Right atrium auricular region (tissue), 2 donors: ENCODE measurements at regions not wholly inside any gene's neighbourhood (a gene's known extent, or its start where the extent isn't known, plus 50 kb on each side); places are given as distances from the start of the nearest gene placed in this dataset.
"Not testable (repeated sequence)": the region's sequence is repeated elsewhere in the genome, so short reads cannot be mapped to it uniquely, and the experiment has no call there.

ENCODE experiments used
- DNase-seq: peaks from one replicate; pipeline ENCODE4 v3.0.0-alpha.2; 2019; ENCODE audit warnings: low spot score
- H3K27ac ChIP-seq, 2 donors: fragments of 200-600 bp; sonication (generic); 1 replicate in 1 of 2; 2 replicates in 1 of 2; pipeline ENCODE4 v1.5.1; 2016 to 2019
- H3K27me3 ChIP-seq, 2 donors: fragments of 200-600 bp; sonication (generic); one replicate each; pipeline versions ENCODE4 v1.5.1 to v1.6.0; 2017 to 2019
- H3K36me3 ChIP-seq: fragments of 200-600 bp; sonication (generic); one replicate; pipeline ENCODE4 v1.5.1; 2016
- H3K4me1 ChIP-seq, 2 donors: fragments of 200-600 bp; sonication (generic); one replicate each; pipeline versions ENCODE4 v1.5.1 to v1.6.0; 2017 to 2019
- H3K4me3 ChIP-seq, 2 donors: fragments of 200-600 bp; sonication (generic); 1 replicate in 1 of 2; 2 replicates in 1 of 2; pipeline ENCODE4 v1.5.1; 2017 to 2019; ENCODE audit warnings: mild to moderate bottlenecking in 1 of 2, moderate library complexity in 1 of 2
- H3K9me3 ChIP-seq, 2 donors: fragments of 200-600 bp; sonication (generic); one replicate each; pipeline ENCODE4 v1.5.1; 2019
- CTCF ChIP-seq, 2 donors: fragments of 200-600 bp; sonication (generic); IDR thresholded peaks; one replicate each; pipeline ENCODE4 v1.5.1; 2019; ENCODE audit warnings: antibody characterized with exemption in 2 of 2

DNA sequence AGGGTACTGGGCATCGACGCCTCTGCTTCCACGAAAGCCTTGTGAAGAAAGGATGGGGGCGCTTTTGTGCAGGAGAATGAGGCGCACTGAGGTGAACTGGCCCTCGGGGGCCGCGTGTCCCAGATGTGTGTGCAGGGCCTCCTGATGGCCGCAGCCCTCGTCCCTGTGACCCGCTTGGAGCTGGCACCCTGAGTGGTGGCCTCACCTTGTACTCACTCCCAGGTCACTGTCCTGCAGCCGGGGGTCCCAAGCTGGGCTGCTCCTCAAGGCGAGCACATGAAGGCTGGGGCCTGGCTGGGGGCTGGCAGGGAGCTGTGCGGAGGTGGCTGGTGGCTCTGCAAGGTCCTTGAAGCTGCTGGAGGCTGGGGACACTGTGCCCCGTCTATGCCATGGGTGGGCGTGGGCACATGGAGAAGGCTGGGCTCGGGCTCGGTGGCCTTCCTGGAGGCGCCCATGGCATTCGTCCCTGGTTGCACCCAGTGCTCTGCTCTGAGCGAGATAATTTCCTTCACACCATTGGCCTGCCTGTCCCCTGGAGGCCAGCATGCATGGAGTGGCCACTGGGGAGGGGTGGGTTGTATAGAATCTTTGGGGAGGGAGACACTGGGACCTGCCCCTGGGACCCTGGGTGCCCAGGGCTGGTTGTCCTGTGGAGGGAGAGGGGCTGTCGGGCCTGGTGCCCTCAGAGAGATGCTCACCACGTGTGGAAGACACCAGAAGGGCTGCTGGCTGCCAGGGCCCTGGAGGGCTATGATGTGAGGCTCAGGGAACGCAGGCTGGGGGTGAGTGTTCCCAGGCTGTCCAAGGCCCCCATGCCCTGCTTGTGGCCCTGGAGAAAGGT is 79.3 kb downstream of the TMEM121 start:
- Histone ChIP-seq H3K9me3 (no peaks in the 10 kb centered on the region), H3K27me3 (no peaks in the 10 kb centered on the region), H3K4me3 (no peak overlapping the region), H3K4me1 (no peaks in the 10 kb centered on the region), H3K27ac (no peak overlapping the region), H3K36me3 (no peaks in the 10 kb centered on the region)
- TF ChIP-seq CTCF (IDR thresholded peaks at IDR 0.05): no peak
- DNase-seq: peak; percentile 30

- H3K36me3 ChIP-seq, DNase-seq, H3K27ac ChIP-seq, H3K4me3 ChIP-seq, H3K27me3 ChIP-seq, H3K4me1 ChIP-seq, H3K9me3 ChIP-seq: not testable (repeated sequence)
These were observed 80.1 kb downstream of the TMEM121 start for GRCh38 chr14:105606305-105606975.

GRCh38 chr14:105607025-105607424 is 80.6 kb downstream of the TMEM121 start:
- H3K4me3 ChIP-seq, H3K9me3 ChIP-seq, H3K4me1 ChIP-seq, H3K27me3 ChIP-seq, H3K36me3 ChIP-seq, DNase-seq, H3K27ac ChIP-seq: not testable (repeated sequence)

DNA sequence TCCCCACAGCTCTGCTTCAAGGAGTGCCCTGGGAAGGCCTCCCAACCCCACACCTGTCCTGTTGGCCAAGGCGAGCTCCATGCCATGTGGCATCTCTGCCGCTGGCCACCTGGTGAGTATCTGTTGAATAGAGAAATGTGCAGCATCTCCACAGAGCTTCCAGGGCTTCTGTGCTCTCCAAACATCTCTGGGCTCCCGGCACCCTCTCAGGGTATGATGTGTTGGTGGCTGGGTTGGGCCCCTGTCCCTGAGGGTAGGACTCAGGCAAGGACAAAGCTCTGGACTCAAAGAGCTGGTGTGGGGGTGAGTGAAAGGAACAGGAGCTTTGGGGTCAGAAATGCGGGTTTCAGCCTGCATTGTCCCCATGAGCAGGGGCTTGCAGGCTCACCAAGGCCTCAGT is 88.6 kb downstream of the TMEM121 start:
- H3K27me3 ChIP-seq, H3K27ac ChIP-seq, H3K4me3 ChIP-seq, H3K36me3 ChIP-seq, H3K9me3 ChIP-seq, H3K4me1 ChIP-seq: not testable (repeated sequence)
- peak; percentile 21 for DNase-seq

- DNase-seq: peak; percentile 48
- not testable (repeated sequence) for H3K36me3 ChIP-seq, H3K27ac ChIP-seq, H3K9me3 ChIP-seq, H3K4me3 ChIP-seq, H3K4me1 ChIP-seq, H3K27me3 ChIP-seq
These were observed 89.8 kb downstream of the TMEM121 start for GRCh38 chr14:105615986-105616801.

DNA sequence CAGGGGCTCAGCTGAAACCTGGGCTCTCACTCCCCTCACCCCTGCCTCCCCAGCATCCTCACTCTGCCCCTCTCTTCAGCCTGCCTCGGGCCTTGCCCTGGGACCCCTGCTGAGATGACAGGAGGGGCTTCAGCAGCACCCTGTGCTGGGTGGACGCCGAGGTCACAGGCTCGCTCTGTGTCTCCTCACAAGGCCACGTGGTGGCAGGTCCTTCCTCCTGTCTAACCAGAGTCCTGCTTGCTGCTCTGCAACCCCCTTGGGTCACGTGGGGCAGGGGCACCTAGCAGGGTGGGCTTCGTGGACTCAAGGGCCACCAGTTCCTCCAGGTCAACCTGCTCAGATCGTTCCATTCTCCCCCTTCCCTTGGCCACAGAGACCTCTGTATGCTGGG is 90.4 kb downstream of the TMEM121 start:
- Histone ChIP-seq H3K27ac (no peak overlapping the region), H3K4me1 (no peaks in the 10 kb centered on the region), H3K4me3 (no peak overlapping the region), H3K9me3 (no peaks in the 10 kb centered on the region), H3K36me3 (no peaks in the 10 kb centered on the region), H3K27me3 (no peaks in the 10 kb centered on the region)
- peak; percentile 47 for DNase-seq
- TF ChIP-seq CTCF (IDR thresholded peaks at IDR 0.05): no peak

GRCh38 chr14:105617201-105617777 is 90.9 kb downstream of the TMEM121 start:
- DNase-seq: peak; percentile 53

DNA sequence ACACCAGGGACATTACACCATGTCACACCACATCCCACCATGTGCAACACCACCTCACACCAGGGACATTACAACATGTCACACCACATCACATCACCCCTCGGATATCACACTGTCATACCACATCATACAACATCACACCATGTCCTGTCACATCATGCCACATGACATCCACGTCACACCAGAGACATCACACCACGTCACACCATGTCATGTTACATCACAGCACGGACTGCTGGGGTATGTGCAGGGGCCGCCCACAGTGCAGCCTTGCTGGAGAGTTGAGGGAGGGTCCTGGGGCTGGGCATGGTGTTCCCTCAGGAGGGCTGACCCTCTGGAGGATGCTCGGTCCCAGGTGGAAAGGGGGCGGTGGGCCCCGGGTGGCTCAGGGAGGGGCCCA is 91.4 kb downstream of the TMEM121 start:
- H3K27ac ChIP-seq, H3K4me3 ChIP-seq, H3K4me1 ChIP-seq, H3K27me3 ChIP-seq, H3K9me3 ChIP-seq, H3K36me3 ChIP-seq: not testable (repeated sequence)
- DNase-seq: peak; percentile 28

More at GRCh38 chr14:105617201-105617777, 90.9 kb downstream of the TMEM121 start:
- no peak overlapping the region for H3K27ac ChIP-seq
- no peak overlapping the region for H3K4me3 ChIP-seq
- TF ChIP-seq CTCF (IDR thresholded peaks at IDR 0.05): no peak
- no peaks in the 10 kb centered on the region for H3K27me3 ChIP-seq
- no peaks in the 10 kb centered on the region for H3K36me3 ChIP-seq
- no peaks in the 10 kb centered on the region for H3K9me3 ChIP-seq
- no peaks in the 10 kb centered on the region for H3K4me1 ChIP-seq

DNA sequence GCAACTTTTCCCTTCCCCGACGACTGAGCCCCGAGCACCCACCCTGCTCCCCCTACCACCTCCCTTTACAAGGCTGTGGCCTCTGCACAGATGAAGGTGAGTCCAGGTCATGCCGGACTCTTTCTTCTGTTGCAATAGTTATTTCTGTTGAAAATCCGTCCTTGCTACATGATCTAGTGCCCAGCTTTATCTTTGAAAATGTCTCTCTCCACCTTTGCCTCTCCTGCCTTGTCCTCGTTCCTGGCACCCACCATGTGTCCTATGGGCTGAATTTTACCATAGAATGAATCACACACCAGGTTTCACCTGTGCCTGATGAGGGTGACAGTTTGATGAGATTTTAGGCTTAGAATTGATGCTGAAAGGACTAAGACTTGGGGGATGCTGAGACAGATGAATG is 92.9 kb downstream of the TMEM121 start:
- H3K4me3 ChIP-seq, H3K36me3 ChIP-seq, H3K27me3 ChIP-seq, H3K4me1 ChIP-seq, H3K9me3 ChIP-seq, H3K27ac ChIP-seq, DNase-seq: not testable (repeated sequence)

- not testable (repeated sequence) for H3K27ac ChIP-seq, H3K36me3 ChIP-seq, H3K9me3 ChIP-seq, H3K4me3 ChIP-seq, H3K4me1 ChIP-seq, DNase-seq, H3K27me3 ChIP-seq
These were observed 93.9 kb downstream of the TMEM121 start for GRCh38 chr14:105620178-105620864.
